Dendritic cell treated with granulocyte-macrophage colony-stimulating factor and Interleukin-4, amounts not matched to agents 40 ng/mL and 50 ng/mL, for 4 days (primary cell): ENCODE measurements at regions not wholly inside any gene's neighbourhood (a gene's known extent, or its start where the extent isn't known, plus 50 kb on each side); places are given as distances from the start of the nearest gene placed in this dataset.
"Not testable (repeated sequence)": the region's sequence is repeated elsewhere in the genome, so short reads cannot be mapped to it uniquely, and the experiment has no call there.

Experiments
- H3K27ac Mint-ChIP-seq: one replicate; pipeline ENCODE4 v1.8.0; 2022; ENCODE audit warnings: mild to moderate bottlenecking, mixed read lengths
- H3K27me3 Mint-ChIP-seq: one replicate; pipeline ENCODE4 v1.8.0; 2022; ENCODE audit warnings: mild to moderate bottlenecking, mixed read lengths
- H3K36me3 Mint-ChIP-seq: one replicate; pipeline ENCODE4 v1.8.0; 2022; ENCODE audit warnings: low read depth, mixed read lengths
- H3K4me1 Mint-ChIP-seq: one replicate; pipeline ENCODE4 v1.8.0; 2022; ENCODE audit warnings: low read depth, mixed read lengths
- H3K4me3 Mint-ChIP-seq: one replicate; pipeline ENCODE4 v1.8.0; 2022; ENCODE audit warnings: mild to moderate bottlenecking, moderate library complexity, mixed read lengths
- H3K9me3 Mint-ChIP-seq: one replicate; pipeline ENCODE4 v1.8.0; 2022; ENCODE audit warnings: mixed read lengths
- intact Hi-C: fragments of 100-400 bp; cut with micrococcal nuclease; formaldehyde crosslinking; loops from one replicate; pipeline ENCODE4 v1.15.0; 2022

DNA sequence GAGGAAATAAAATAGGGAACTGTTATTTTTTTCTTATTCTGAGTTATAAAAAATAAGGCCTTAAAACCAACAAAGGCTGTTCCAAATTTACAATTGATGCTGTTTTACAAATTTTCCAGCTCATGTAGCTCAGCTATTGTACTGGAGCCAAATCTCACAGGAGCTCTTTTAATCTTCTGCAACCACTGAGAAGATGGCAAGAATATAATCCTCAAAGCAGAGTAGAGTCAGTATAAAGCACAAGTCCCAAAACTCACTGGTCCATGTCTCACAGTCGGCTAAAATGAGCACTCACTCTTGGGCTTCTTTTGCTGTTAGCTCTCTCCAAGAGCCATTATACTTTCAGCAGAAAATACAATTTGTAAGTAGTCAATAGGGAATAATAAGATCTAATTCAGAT is 1074.4 kb upstream of the PRR20A start:
- Mint-ChIP-seq H3K27ac (no peak overlapping the region), H3K36me3 (no peaks in the 10 kb centered on the region), H3K4me1 (no peaks in the 10 kb centered on the region)

DNA sequence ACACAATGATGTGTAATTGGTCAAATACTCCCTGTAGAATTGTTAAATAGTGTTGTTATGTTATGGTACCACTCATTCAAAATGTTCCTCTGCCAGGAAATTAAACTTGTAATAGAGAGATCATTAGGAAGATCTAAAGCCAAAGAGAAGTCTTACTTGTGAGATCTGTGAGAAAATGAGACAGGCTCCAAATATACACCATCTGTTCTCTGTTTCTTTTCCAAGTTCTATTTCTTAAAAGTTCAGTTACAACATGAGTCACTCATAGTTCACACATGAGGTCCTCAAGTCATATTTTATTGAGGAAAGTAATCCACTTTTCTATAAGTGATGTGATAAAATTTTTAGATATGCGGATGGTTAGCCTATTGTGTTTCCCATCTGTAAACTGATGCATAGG is 1038.1 kb upstream of the PRR20A start:
- H3K4me3 Mint-ChIP-seq: no peak overlapping the region
- H3K4me1 Mint-ChIP-seq: no peaks in the 10 kb centered on the region
- no peak overlapping the region for H3K27ac Mint-ChIP-seq
- intact Hi-C loops: no loop called here
- H3K9me3 Mint-ChIP-seq: peaks cover 18% of the 10 kb centered on the region
- no peaks in the 10 kb centered on the region for H3K27me3 Mint-ChIP-seq
- no peaks in the 10 kb centered on the region for H3K36me3 Mint-ChIP-seq

More for the DNA sequence above, 1074.4 kb upstream of the PRR20A start:
- Mint-ChIP-seq H3K27me3 (no peaks in the 10 kb centered on the region), H3K9me3 (no peaks in the 10 kb centered on the region), H3K4me3 (no peak overlapping the region)
- intact Hi-C loops: no loop called here

DNA sequence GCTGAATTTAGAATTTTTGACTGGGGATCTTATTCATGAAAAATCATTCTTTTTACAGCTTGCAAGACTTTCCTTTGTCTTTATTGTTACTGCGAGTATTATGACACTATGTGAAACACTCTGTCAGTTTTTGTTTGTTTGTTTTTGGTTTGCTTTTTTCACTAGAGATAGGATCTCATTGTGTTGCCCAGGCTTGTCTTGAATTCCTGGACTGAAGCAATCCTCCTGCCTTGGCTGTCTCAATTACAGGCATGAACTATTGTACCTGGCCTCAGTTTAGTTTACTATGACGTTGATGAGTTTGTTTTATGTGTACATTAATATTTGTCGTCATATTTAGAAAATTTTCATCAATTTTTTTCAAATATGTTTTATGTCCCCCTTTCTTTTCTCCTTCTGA is 1030.0 kb upstream of the PRR20A start:
- no peaks in the 10 kb centered on the region for H3K4me1 Mint-ChIP-seq
- H3K27ac Mint-ChIP-seq: no peak overlapping the region
- H3K27me3 Mint-ChIP-seq: no peaks in the 10 kb centered on the region
- no peak overlapping the region for H3K4me3 Mint-ChIP-seq
- intact Hi-C loops: no loop called here
- peaks cover 32% of the 10 kb centered on the region for H3K9me3 Mint-ChIP-seq
- H3K36me3 Mint-ChIP-seq: no peaks in the 10 kb centered on the region

DNA sequence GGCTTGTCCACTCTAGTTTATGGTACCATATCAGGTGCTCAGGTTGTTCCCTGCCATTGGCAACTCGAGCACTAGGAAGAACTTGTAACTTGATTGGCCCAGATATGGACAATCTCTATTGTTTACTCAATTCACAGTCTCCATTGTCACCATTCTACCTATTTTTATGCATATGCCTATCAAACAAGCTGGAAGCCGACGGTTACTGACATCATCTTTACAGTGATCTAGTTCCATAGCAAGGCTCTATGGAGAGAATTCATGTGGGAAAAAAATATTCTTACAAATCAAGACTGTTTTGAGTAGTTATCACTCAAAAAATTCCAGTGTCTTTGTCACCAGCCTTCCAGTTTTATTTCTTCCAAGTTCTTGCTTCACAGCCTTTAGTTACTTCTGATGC is 1006.2 kb upstream of the PRR20A start:
- intact Hi-C loops: no loop called here

DNA sequence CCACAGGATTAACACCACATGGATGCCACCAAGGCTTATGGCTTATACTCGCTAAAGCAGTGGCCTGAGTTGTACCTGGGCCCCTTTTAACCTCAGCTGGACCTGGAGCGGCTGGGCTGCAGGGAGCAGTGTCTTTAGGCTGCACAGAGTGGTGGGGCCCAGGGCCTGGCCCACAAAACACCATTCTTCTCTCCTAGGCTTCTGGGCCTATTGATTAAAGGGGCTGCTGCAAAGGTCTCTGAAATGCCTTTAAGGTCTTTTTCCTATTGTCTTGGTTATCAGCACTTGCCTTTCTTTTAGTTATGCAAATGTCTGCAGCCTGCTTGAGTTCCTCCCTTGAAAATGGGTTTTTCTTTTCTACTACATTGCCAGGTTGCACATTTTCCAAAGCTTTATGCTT is 973.9 kb upstream of the PRR20A start:
- Mint-ChIP-seq H3K4me1 (no peaks in the 10 kb centered on the region), H3K36me3 (no peaks in the 10 kb centered on the region), H3K9me3 (no peaks in the 10 kb centered on the region), H3K27me3 (no peaks in the 10 kb centered on the region), H3K27ac (no peak overlapping the region), H3K4me3 (no peak overlapping the region)
- intact Hi-C loops: no loop called here

More for the DNA sequence above, 1006.2 kb upstream of the PRR20A start:
- Mint-ChIP-seq H3K27me3 (no peaks in the 10 kb centered on the region), H3K36me3 (no peaks in the 10 kb centered on the region), H3K4me1 (no peaks in the 10 kb centered on the region), H3K9me3 (peaks cover 12% of the 10 kb centered on the region), H3K27ac (no peak overlapping the region), H3K4me3 (no peak overlapping the region)

DNA sequence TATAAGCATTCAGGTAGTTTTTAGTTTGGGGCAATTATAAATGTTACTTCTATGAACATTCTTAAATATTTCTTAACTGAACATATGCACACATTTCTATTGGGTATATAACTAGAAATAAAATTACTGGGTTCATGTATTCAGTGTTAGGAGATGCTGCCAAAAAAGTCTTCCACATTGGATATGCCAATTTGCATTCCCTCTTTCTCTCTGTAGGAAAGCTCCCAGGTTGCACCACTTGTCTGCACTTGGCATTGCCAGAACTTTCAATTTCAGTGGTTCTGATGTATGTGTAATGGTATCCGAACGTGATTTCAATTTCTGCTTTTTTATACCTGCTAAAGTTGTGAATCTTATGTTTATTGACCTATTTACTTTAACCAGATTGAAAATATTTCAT is 972.1 kb upstream of the PRR20A start:
- Mint-ChIP-seq H3K36me3 (no peaks in the 10 kb centered on the region), H3K27ac (no peak overlapping the region), H3K4me3 (no peak overlapping the region), H3K4me1 (no peaks in the 10 kb centered on the region), H3K27me3 (no peaks in the 10 kb centered on the region), H3K9me3 (peaks cover 6% of the 10 kb centered on the region)
- intact Hi-C loops: no loop called here

DNA sequence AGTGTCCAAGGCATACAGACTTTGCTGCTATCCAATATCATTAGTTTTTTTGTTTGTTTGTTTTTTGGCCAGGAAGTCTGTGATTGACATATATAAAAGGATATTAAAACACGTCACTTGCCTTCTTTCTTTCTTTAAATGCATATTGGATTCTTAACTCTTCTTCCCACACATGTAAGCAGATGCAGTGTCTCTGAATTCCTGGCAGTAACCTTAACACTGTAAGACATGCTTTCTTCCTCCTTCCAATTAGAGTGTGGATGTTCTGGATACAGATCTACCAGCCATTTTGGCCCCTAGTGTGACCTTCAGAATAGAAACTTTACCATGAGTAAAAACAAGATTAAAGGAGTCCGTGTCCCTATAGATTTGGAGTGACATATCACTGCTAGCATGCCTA is 967.4 kb upstream of the PRR20A start:
- intact Hi-C loops: no loop called here
- Mint-ChIP-seq H3K27ac (no peak overlapping the region), H3K27me3 (no peaks in the 10 kb centered on the region), H3K9me3 (peaks cover 8% of the 10 kb centered on the region), H3K36me3 (no peaks in the 10 kb centered on the region), H3K4me3 (no peak overlapping the region), H3K4me1 (no peaks in the 10 kb centered on the region)

DNA sequence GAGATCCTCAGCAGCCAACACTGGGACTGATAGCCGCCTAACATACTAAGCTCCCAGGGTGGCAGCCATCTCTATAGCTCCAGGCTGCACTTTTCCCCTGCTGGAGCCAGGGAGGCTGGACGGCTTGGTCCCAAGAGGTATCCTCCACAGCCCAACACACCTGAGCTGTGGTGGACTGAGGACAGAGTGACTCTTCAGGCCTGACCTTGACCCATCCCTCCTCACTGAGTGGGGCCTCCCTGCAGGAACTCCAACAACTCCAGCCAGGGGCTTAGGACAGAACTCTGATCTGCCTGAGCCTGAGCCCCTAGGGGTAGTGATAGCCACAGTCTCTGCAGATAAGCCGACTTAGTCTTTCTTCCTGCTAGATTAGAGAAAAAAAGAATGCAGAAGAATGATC is 958.1 kb upstream of the PRR20A start:
- Mint-ChIP-seq H3K4me1 (no peaks in the 10 kb centered on the region), H3K9me3 (peaks cover 4% of the 10 kb centered on the region), H3K36me3 (no peaks in the 10 kb centered on the region), H3K4me3 (no peak overlapping the region), H3K27me3 (no peaks in the 10 kb centered on the region), H3K27ac (no peak overlapping the region)
- intact Hi-C loops: no loop called here

DNA sequence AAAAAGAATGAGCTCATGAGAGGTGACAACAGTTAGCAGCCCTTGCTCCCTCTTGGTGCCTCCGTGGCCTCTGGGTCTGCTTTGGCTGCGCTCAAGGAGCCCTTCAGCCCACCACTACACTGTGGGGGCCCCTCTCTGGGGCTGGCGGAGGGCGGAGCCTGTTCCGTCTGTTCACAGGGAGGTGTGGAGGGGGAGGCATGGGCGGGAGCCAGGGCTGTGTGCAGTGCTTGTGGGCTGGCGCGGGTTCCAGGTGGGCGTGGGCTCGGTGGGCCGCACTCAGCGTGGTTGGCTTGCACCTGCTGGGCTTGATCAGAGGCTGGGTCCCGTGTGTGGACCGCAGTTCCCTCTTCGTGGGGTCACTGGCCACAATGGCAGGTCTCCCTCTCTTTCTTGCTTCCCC is 953.4 kb upstream of the PRR20A start:
- intact Hi-C loops: no loop called here

DNA sequence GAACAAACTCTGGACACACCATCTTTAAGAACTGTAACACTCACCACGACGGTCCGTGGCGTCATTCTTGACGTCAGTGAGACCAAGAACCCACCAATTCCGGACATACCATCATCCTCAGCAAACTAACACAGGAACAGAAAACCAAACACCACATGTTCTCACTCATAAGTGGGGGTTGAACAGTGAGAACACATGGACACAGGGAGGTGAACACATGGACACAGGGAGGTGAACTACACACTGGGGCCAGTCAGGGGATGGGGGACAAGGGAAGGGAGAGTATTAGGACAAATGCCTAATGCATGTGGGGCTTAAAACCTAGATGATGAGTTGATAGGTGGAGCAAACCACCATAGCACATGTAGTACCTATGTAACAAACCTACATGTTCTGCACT is 952.1 kb upstream of the PRR20A start:
- intact Hi-C loops, H3K27me3 Mint-ChIP-seq, H3K4me1 Mint-ChIP-seq, H3K36me3 Mint-ChIP-seq, H3K4me3 Mint-ChIP-seq, H3K27ac Mint-ChIP-seq: not testable (repeated sequence)
- H3K9me3 Mint-ChIP-seq: peaks cover 18% of the 10 kb centered on the region

More for the DNA sequence above, 953.4 kb upstream of the PRR20A start:
- Mint-ChIP-seq H3K27me3 (no peaks in the 10 kb centered on the region), H3K27ac (no peak overlapping the region), H3K4me3 (no peak overlapping the region), H3K36me3 (no peaks in the 10 kb centered on the region), H3K9me3 (peaks cover 18% of the 10 kb centered on the region), H3K4me1 (no peaks in the 10 kb centered on the region)

DNA sequence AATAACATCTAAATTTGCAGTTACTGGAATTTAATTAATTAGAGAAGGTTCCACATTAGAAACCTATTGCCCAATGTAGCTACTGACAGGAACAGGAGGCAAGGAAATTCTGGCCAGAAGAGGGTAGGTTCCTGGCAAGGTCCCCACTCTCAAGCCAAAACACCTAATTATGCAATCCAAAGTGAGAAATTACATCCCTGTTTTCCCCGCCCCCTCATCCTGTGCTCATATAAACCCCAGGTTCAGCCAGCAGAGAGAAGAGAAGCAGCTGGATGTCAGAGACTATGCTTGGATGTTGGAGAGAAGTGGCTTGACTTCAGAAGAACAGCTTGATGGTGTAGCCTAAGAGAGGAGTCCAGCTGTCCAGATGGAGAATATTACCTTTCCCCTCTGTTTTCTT is 951.3 kb upstream of the PRR20A start:
- Mint-ChIP-seq H3K36me3 (no peaks in the 10 kb centered on the region), H3K27me3 (no peaks in the 10 kb centered on the region), H3K4me3 (no peak overlapping the region), H3K27ac (no peak overlapping the region), H3K9me3 (peaks cover 18% of the 10 kb centered on the region), H3K4me1 (no peaks in the 10 kb centered on the region)
- intact Hi-C loops: no loop called here

DNA sequence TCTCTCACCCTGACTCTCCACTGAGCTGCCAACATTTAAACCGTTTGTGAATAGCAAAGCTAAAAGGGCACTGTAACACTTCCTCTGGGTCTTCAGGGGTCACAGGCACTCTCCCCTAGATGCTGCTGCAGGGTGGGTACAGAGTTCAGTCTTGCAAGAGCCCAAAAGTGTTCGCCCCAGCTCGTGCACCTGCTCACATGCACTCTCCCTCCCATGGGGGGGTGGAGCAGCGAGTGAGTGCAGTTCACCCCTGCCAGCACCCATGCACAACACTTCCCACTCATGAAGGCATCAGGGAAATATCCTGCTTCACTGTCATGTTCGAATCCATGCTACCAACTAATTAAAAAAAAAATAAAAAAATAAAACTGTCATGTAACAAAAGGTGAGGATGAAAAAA is 950.7 kb upstream of the PRR20A start:
- Mint-ChIP-seq H3K9me3 (peaks cover 18% of the 10 kb centered on the region), H3K4me3 (no peak overlapping the region), H3K27me3 (no peaks in the 10 kb centered on the region), H3K27ac (no peak overlapping the region), H3K4me1 (no peaks in the 10 kb centered on the region), H3K36me3 (no peaks in the 10 kb centered on the region)
- intact Hi-C loops: no loop called here

DNA sequence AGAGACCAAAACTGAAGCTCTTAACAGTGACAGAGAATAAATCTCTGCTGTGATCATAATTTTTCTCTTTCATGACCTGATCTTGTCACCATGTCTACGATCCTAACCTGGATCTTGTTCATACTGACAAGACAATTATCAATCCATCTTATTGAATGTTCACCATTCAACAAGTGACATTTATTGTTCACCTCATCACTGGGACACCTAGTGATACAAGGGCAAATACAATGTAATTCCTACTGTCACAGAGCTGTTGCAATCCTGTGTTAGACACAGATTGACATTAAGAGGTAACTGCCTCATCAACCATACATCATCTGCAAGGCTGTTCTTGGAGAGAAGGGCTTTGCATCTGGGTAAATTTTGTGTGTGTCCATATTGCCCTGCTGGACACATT is 942.4 kb upstream of the PRR20A start:
- H3K4me3 Mint-ChIP-seq: no peak overlapping the region
- intact Hi-C loops: no loop called here

DNA sequence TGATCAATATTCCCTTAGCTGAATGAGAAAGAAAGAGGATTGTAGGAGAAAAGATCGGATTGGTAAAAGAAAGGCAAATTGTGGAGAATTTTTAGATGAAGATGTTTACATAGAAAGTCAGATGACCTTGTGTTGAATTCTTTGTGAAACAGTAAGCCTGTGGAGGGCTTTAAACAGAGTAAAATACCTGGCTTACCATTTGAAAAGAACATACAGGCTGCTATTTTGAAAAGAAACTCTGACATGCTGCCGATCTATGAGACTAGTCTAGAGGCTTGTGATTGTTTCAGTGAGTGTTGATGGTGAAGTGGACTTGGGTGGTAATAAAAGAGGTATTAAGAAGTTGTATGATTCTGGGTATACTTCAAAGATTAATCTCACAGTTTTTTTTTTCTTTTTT is 938.9 kb upstream of the PRR20A start:
- H3K4me1 Mint-ChIP-seq: no peaks in the 10 kb centered on the region
- no peak overlapping the region for H3K27ac Mint-ChIP-seq
- H3K9me3 Mint-ChIP-seq: no peaks in the 10 kb centered on the region
- intact Hi-C loops: no loop called here
- H3K36me3 Mint-ChIP-seq: no peaks in the 10 kb centered on the region
- H3K27me3 Mint-ChIP-seq: no peaks in the 10 kb centered on the region
- H3K4me3 Mint-ChIP-seq: no peak overlapping the region

More for the DNA sequence above, 942.4 kb upstream of the PRR20A start:
- Mint-ChIP-seq H3K27ac (no peak overlapping the region), H3K27me3 (no peaks in the 10 kb centered on the region), H3K4me1 (no peaks in the 10 kb centered on the region), H3K36me3 (no peaks in the 10 kb centered on the region), H3K9me3 (no peaks in the 10 kb centered on the region)

DNA sequence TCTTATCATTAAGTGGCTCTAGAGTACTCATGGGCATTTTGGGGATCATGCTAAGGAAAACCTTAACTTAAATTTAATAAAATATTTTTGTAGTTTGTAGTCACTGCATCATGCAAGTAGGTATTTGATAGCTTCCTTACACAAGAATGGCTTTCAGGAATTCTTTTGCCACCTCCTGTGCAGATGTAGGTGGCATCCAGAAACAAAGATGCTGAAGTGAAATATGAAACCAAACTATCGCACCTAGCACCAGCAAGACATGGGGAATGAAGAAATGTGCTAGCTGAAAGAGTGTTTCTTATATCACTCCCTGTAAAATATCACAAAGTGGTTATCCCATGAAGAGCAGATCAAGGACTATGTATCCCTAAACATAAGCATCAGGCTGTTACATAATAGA is 924.5 kb upstream of the PRR20A start:
- Mint-ChIP-seq H3K9me3 (peaks cover 35% of the 10 kb centered on the region), H3K27ac (no peak overlapping the region), H3K4me1 (no peaks in the 10 kb centered on the region), H3K36me3 (no peaks in the 10 kb centered on the region), H3K27me3 (no peaks in the 10 kb centered on the region), H3K4me3 (no peak overlapping the region)
- intact Hi-C loops: no loop called here

DNA sequence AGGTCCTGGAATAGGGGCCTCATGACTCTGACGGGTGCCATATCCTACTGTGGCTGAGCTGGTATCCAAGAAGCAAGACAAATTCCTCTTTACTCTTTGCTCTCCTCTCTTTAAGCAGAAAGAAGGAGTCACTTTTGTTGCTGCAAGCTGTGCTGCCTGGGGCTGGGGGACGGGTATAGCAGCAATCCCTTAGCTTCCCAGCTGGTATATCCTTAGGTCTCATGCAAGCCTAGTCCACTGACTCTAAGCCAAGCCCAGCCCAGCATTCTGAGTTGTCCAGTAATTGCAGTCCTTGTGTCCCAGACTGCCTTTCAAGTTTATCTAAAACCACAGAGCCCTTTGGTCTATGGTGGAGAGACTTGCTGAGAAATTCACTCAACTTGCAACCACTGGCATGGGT is 893.0 kb upstream of the PRR20A start:
- Mint-ChIP-seq H3K27ac (no peak overlapping the region), H3K9me3 (peaks cover 45% of the 10 kb centered on the region), H3K4me3 (no peak overlapping the region), H3K4me1 (no peaks in the 10 kb centered on the region), H3K36me3 (no peaks in the 10 kb centered on the region), H3K27me3 (no peaks in the 10 kb centered on the region)
- intact Hi-C loops: no loop called here
